Hematopoietic multipotent progenitor cell (in vitro differentiated cells): ENCODE measurements at regions not wholly inside any gene's neighbourhood (a gene's known extent, or its start where the extent isn't known, plus 50 kb on each side); places are given as distances from the start of the nearest gene placed in this dataset.

ENCODE experiments used
- DNase-seq, 3 donors: peaks; one replicate each; pipeline ENCODE4 v3.0.0-alpha.2; 2011 to 2015; ENCODE audit warnings: low read depth in 2 of 3, low spot score in 2 of 3

DNA sequence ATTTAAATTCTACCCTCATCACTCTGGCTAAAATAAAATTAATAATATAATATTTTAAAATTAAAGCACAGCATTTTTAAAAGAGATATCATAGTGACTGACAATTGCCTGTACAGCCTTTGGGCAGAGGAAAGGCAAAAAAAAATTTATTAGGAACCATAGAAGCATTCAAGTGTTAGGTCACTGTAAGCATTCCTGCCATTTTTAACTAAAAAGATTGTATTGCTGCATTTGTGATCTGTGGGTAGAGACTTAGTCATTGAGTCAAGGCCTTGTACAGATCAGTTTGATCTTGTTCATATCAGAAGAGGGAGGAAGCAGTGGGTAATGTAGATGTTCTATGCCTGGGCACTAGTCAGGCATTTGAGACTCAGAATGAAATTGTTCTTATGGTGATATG is 109.9 kb downstream of the LYPLAL1 start:
- DNase-seq: no peak

GRCh38 chr1:219281831-219282230 is 108.2 kb downstream of the LYPLAL1 start:
- DNase-seq: no peak

- no peak for DNase-seq
These were observed 105.5 kb downstream of the LYPLAL1 start for GRCh38 chr1:219279017-219279770.

GRCh38 chr1:219278288-219278687 is 104.6 kb downstream of the LYPLAL1 start:
- no peak for DNase-seq

DNA sequence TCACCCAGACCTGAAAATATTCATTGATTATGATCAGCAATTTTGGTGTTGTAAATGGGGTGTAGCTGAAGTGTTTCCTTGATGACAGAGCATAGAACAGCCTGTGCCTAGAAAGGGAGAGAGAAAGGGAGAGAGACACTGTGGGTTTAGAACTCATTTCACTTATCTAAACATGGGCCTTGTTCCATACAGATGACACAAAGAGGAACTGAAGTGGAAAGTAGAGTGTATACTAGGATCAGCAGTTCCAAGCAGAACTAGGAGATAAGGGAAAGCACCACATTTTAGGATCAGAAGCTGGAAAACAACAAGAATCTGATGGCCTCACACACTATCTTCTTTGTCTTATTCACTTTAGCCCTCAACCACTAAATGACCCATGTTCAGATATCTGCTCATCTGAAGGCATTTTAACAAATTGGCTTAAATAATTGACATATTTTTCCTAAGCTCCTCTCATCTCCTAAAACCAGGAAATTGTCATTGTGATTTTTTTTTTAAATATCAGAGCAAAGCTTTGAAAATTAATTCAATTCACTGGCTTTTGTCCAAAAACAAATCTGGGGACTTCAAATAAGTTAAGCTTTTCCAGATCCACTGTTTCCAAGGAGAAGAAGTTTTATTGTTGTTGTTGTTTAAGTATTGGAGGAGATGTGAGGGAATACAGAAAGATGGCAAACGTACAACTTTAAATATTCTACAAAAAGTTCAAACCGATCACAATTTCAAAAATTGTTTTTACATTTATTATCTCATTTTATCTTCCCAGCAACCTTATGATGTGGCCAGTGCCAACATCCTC is 103.8 kb downstream of the LYPLAL1 start:
- no peak for DNase-seq

GRCh38 chr1:219276049-219276738 is 102.5 kb downstream of the LYPLAL1 start:
- no peak for DNase-seq

DNA sequence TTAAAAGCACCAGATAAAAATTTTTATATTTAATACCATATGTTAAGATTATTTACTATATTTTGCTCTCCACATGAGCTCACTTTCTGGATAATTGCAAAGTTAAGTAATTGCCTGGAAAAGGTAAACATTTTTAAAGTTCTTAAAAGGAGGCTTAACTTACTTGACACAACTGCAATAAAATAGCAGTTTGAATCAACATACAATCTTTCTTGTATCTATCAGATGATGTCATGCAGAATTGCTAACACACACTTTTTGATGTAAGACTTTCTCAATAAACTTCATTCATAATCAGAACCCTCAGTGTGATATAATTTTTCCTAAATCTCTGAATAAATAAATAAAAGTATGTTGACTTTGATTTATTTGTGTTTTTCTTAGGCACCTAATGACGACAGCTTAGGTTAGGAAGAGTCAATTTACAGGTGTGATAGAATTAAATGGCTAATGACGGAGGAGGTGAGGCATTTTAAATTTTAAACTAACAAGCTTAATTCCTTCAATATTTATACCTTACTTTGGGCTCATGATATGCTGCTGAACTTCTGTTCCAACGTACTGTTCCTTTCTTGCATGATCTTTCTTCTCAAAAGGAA is 99.5 kb downstream of the LYPLAL1 start:
- DNase-seq: no peak

GRCh38 chr1:219271818-219272535 is 98.3 kb downstream of the LYPLAL1 start:
- no peak for DNase-seq

GRCh38 chr1:219269171-219269570 is 95.5 kb downstream of the LYPLAL1 start:
- no peak for DNase-seq

- no peak for DNase-seq
These were observed 92.8 kb downstream of the LYPLAL1 start for GRCh38 chr1:219266524-219266923.

DNA sequence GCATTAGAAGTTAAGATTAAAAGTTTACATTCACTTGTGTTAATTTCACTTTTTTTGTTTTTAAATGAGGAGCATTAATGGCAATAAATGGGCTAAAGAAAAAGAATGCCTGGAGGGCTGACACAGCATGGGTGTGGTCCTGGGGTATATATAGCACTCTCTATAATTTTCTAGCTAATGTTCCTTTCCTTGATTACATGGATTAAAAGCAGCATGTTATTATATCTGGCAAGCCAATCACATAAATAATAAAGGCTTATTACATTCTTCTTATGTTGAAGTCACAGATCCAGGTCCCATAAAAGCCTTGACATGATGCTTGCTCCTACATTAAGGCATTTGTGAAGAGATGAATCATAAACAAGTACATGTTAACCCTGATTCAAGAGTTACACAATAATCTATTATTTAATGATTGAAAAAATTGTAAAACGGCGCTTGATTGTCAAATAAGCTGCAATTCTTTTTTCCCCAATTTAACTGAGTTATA is 91.4 kb downstream of the LYPLAL1 start:
- DNase-seq: no peak

- DNase-seq: no peak
These were observed 90.9 kb downstream of the LYPLAL1 start for GRCh38 chr1:219264561-219264960.
